H1 (cell line): ENCODE measurements at regions not wholly inside any gene's neighbourhood (a gene's known extent, or its start where the extent isn't known, plus 50 kb on each side); places are given as distances from the start of the nearest gene placed in this dataset.

Source experiments
- CTCF ChIA-PET: fragments of 300-600 bp; sonication (Branson Sonifier 250); formaldehyde crosslinking; loops from one replicate; lab custom pipeline; 2021; ENCODE audit not compliant: partially characterized antibody; lab: Charles Lee
- POLR2A ChIA-PET: fragments of 300-600 bp; sonication (Branson Sonifier 250); formaldehyde crosslinking; loops from one replicate; lab custom pipeline; 2021; ENCODE audit warnings: inconsistent platforms; ENCODE audit not compliant: partially characterized antibody; lab: Charles Lee
- DNase-seq, 2 experiments: peaks; one replicate each; pipeline versions ENCODE4 v3.0.0 to v3.0.0-alpha.2; 2010 to 2022; ENCODE audit warnings: low spot score in 2 of 2, low read depth in 1 of 2, mixed read lengths in 1 of 2
- FAIRE-seq: peaks from 2 replicates; lab custom pipeline; 2011; peaks lifted over from hg19 to GRCh38; lab: Jason Lieb, UNC
- H2AFZ ChIP-seq: 2 replicates; pipeline ENCODE4 v1.8.1; 2012; ENCODE audit warnings: low read length, inconsistent platforms
- H2AK5ac ChIP-seq: 2 replicates; pipeline ENCODE4 v1.6.1; 2013; ENCODE audit warnings: low read depth, low read length
- H2BK120ac ChIP-seq: replicated peaks from 2 replicates; pipeline ENCODE3; 2013; ENCODE audit warnings: low read depth, low read length, inconsistent platforms
- H2BK12ac ChIP-seq: 2 replicates; pipeline ENCODE4 v1.6.1; 2013; ENCODE audit warnings: low read depth, low read length
- H2BK15ac ChIP-seq: 2 replicates; pipeline ENCODE4 v1.6.1; 2013; ENCODE audit warnings: low read length
- H2BK20ac ChIP-seq: 2 replicates; pipeline ENCODE4 v1.6.1; 2013; ENCODE audit warnings: low read length
- H2BK5ac ChIP-seq: 2 replicates; pipeline ENCODE4 v1.6.1; 2013; ENCODE audit warnings: low read depth, low read length
- H3K14ac ChIP-seq: 2 replicates; pipeline ENCODE4 v1.6.1; 2013; ENCODE audit warnings: inconsistent platforms; ENCODE audit not compliant: insufficient read length
- H3K18ac ChIP-seq: 2 replicates; pipeline ENCODE4 v1.6.1; 2013; ENCODE audit warnings: low read length; ENCODE audit errors: extremely low read depth
- H3K23ac ChIP-seq: 2 replicates; pipeline ENCODE4 v1.6.1; 2013; ENCODE audit warnings: inconsistent platforms; ENCODE audit not compliant: insufficient read length
- H3K23me2 ChIP-seq: 2 replicates; pipeline ENCODE4 v1.6.1; 2013; ENCODE audit warnings: low read depth, low read length
- H3K27ac ChIP-seq: 2 replicates; pipeline ENCODE4 v1.6.1; 2011; ENCODE audit warnings: low read depth, low read length, inconsistent platforms
- H3K27me3 ChIP-seq, 4 experiments: replicated peaks in 1 of 4; 1 replicate in 1 of 4; 2 replicates in 3 of 4; pipeline versions ENCODE4 v1.6.1 to v1.8.1; 2011 to 2013; ENCODE audit warnings: low read length in 3 of 4, mild to moderate bottlenecking in 3 of 4, inconsistent platforms in 2 of 4, mixed read lengths in 2 of 4, moderate library complexity in 1 of 4; ENCODE audit not compliant: control insufficient read depth in 3 of 4, insufficient read depth in 3 of 4; ENCODE audit errors: extremely low read depth in 1 of 4
- H3K36me3 ChIP-seq, 4 experiments: 2 replicates each; pipeline versions ENCODE4 v1.6.1 to v1.8.1; 2011 to 2013; ENCODE audit warnings: mild to moderate bottlenecking in 4 of 4, low read length in 3 of 4, moderate library complexity in 2 of 4, control low read depth in 1 of 4, inconsistent platforms in 1 of 4; ENCODE audit not compliant: insufficient read depth in 4 of 4, control insufficient read depth in 2 of 4
- H3K4ac ChIP-seq: replicated peaks from 2 replicates; pipeline ENCODE3; 2013; ENCODE audit warnings: low read length, low read depth, mixed read lengths, inconsistent platforms; ENCODE audit not compliant: insufficient read length
- H3K4me1 ChIP-seq, 4 experiments: replicated peaks in 1 of 4; 1 replicate in 1 of 4; 2 replicates in 3 of 4; pipeline versions ENCODE4 v1.6.1 to v1.8.1; 2011 to 2013; ENCODE audit warnings: low read length in 3 of 4, inconsistent platforms in 2 of 4, mixed read lengths in 1 of 4; ENCODE audit not compliant: insufficient read depth in 4 of 4, control insufficient read depth in 3 of 4
- H3K4me2 ChIP-seq, 2 experiments: 2 replicates each; pipeline versions ENCODE4 v1.6.1 to v1.8.1; 2011 to 2013; ENCODE audit warnings: low read depth in 2 of 2, low read length in 2 of 2, control low read depth in 1 of 2, inconsistent platforms in 1 of 2, mild to moderate bottlenecking in 1 of 2; ENCODE audit not compliant: insufficient read depth in 1 of 2
- H3K4me3 ChIP-seq, 4 experiments: fragments of 200-600, 300-600 bp in 1 of 4; sonication (generic), shearing (Covaris generic), sonication (Bioruptor Twin) in 1 of 4; 2 replicates each; pipeline versions ENCODE4 v1.5.1 to v1.8.1; 2011 to 2016; ENCODE audit warnings: low read length in 4 of 4, low read depth in 3 of 4, control low read depth in 2 of 4, inconsistent platforms in 2 of 4, mild to moderate bottlenecking in 2 of 4, mixed read lengths in 1 of 4, moderate library complexity in 1 of 4; ENCODE audit not compliant: insufficient read depth in 2 of 4; ENCODE audit errors: extremely low read depth in 1 of 4
- H3K56ac ChIP-seq: replicated peaks from 2 replicates; pipeline ENCODE3; 2013; ENCODE audit warnings: low read depth, mild to moderate bottlenecking, mixed read lengths, low read length, inconsistent platforms; ENCODE audit not compliant: insufficient read length
- H3K79me1 ChIP-seq: 2 replicates; pipeline ENCODE4 v1.6.1; 2013; ENCODE audit warnings: low read depth, low read length, control low read depth
- H3K79me2 ChIP-seq, 2 experiments: 2 replicates each; pipeline versions ENCODE4 v1.6.1 to v1.8.1; 2012 to 2013; ENCODE audit warnings: low read length in 2 of 2, mild to moderate bottlenecking in 2 of 2, inconsistent platforms in 1 of 2; ENCODE audit not compliant: insufficient read depth in 2 of 2, control insufficient read depth in 1 of 2
- H3K9ac ChIP-seq, 4 experiments: replicated peaks in 1 of 4; 1 replicate in 1 of 4; 2 replicates in 3 of 4; pipeline versions ENCODE4 v1.6.1 to v1.8.1; 2011 to 2013; ENCODE audit warnings: low read depth in 3 of 4, low read length in 3 of 4, control low read depth in 2 of 4, mild to moderate bottlenecking in 2 of 4, moderate library complexity in 2 of 4, inconsistent platforms in 1 of 4; ENCODE audit errors: extremely low read depth in 1 of 4
- H3K9me3 ChIP-seq, 2 experiments: 2 replicates each; pipeline versions ENCODE4 v1.6.1 to v1.8.1; 2012 to 2013; ENCODE audit warnings: mild to moderate bottlenecking in 2 of 2, moderate library complexity in 2 of 2, control low read depth in 1 of 2, inconsistent platforms in 1 of 2, low read depth in 1 of 2, low read length in 1 of 2, mixed read lengths in 1 of 2; ENCODE audit not compliant: insufficient read depth in 2 of 2
- H4K20me1 ChIP-seq, 2 experiments: replicated peaks in 1 of 2; 2 replicates each; pipeline versions ENCODE3 to v1.8.1; 2011 to 2013; ENCODE audit warnings: inconsistent platforms in 2 of 2, low read length in 2 of 2, mild to moderate bottlenecking in 1 of 2; ENCODE audit not compliant: insufficient read depth in 2 of 2, control insufficient read depth in 1 of 2
- H4K5ac ChIP-seq: 2 replicates; pipeline ENCODE4 v1.6.1; 2013; ENCODE audit warnings: low read length, low read depth, mixed read lengths, inconsistent platforms; ENCODE audit not compliant: insufficient read length
- H4K8ac ChIP-seq: 2 replicates; pipeline ENCODE4 v1.8.0; 2013; ENCODE audit warnings: mild to moderate bottlenecking, moderate library complexity, low read length, inconsistent platforms; ENCODE audit not compliant: insufficient read depth; ENCODE audit errors: extremely low read depth
- H4K91ac ChIP-seq: replicated peaks from 2 replicates; pipeline ENCODE3; 2013; ENCODE audit warnings: low read length, mixed read lengths, inconsistent platforms; ENCODE audit not compliant: insufficient read length
- MAFK ChIP-seq: IDR thresholded peaks from 2 replicates; pipeline ENCODE4 v1.6.1; 2012; ENCODE audit warnings: low read depth, mild to moderate bottlenecking, improper control_type of control experiment, low read length
- USF2 ChIP-seq: IDR thresholded peaks from 2 replicates; pipeline ENCODE4 v1.6.1; 2011; ENCODE audit warnings: low read length, improper control_type of control experiment

GRCh38 chr16:64312292-64312691 lies 809.6 kb downstream of the CDH11 start:
- POLR2A ChIA-PET: no interaction called here
- no peak for FAIRE-seq
- TF ChIP-seq MAFK: peak; percentile 26; the same call in 1 of the 2 replicates
- no peak for TF ChIP-seq USF2

More at GRCh38 chr16:64312292-64312691, 809.6 kb downstream of the CDH11 start:
- Histone ChIP-seq H3K4ac (no peak overlapping the region), H3K4me3 (no peak overlapping the region), H2BK15ac (no peak overlapping the region), H2AK5ac (no peak overlapping the region), H3K14ac (no peak overlapping the region), H3K9me3 (peaks cover 0 to 2% of the 10 kb centered on the region in 2 experiments; a peak in 1 of 4 replicates), H2BK12ac (no peak overlapping the region), H2BK20ac (no peak overlapping the region), H3K79me2 (no peaks in the 10 kb centered on the region), H2BK120ac (no peak overlapping the region), H4K8ac (no peak overlapping the region), H4K91ac (no peak overlapping the region), H2AFZ (no peak overlapping the region), H2BK5ac (no peak overlapping the region), H3K56ac (no peak overlapping the region), H3K4me1 (no peaks in the 10 kb centered on the region), H4K20me1 (no peaks in the 10 kb centered on the region), H3K18ac (no peak overlapping the region), H3K4me2 (no peak overlapping the region), H3K9ac (no peak overlapping the region), H3K79me1 (no peaks in the 10 kb centered on the region), H3K27me3 (no peaks in the 10 kb centered on the region), H3K36me3 (no peaks in the 10 kb centered on the region), H4K5ac (no peak overlapping the region), H3K23me2 (no peaks in the 10 kb centered on the region; the same call in 1 of the 2 replicates), H3K23ac (no peak overlapping the region), H3K27ac (no peak overlapping the region)
- CTCF ChIA-PET: interaction anchor here (1.1 kb wide), 1 partner anchor 26 kb away, joined by 6 read pairs; no protein-coding TSS in a partner anchor
- no peak for DNase-seq
